ENCODE measurements at regions not wholly inside any gene's neighbourhood (a gene's known extent, or its start where the extent isn't known, plus 50 kb on each side); places are given as distances from the start of the nearest gene placed in this dataset.

DNA sequence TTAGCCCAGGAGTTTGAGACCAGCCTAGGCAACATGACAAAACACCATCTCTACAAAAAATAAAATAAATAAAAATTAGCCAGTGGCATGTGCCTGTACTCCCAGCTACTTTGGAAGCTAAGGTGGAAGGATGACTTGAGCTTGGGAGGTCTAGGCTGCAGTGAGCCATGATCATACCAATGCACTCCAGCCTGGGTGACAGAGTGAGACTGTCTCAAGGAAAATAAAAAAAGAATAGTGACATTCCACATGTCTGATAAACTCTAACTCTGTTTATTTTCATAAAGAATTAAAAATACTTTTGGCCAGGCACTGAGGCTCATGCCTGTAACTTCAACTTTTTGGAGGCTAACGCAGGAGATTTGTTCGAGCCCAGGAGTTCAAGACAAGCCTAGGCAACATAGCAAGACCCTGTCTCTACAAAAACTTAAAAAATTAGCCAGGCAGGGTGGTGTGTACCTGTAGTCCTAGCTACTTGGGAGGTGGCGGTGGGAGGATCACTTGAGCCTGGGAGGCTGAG lies 115.1 kb downstream of the GJA1 start:
- TF ChIP-seq POLR2A (IDR thresholded peaks at IDR 0.05) (no peak), CTCF (IDR thresholded peaks at IDR 0.05) (no peak)

Measured in stomach (tissue), 4 donors.